Nucleus accumbens (tissue), 56 donors: ENCODE measurements at regions not wholly inside any gene's neighbourhood (a gene's known extent, or its start where the extent isn't known, plus 50 kb on each side); places are given as distances from the start of the nearest gene placed in this dataset.
"Not testable (repeated sequence)": the region's sequence is repeated elsewhere in the genome, so short reads cannot be mapped to it uniquely, and the experiment has no call there.

Experiments used
- DNase-seq, 56 donors: peaks; one replicate each; lab custom pipeline; 2025; lab: John Stamatoyannopoulos, UW

GRCh38 chr13:69109891-69110525 lies 997.6 kb upstream of the ATXN8OS start:
- DNase-seq = no peak

- no peak for DNase-seq
These were observed 999.1 kb upstream of the ATXN8OS start for GRCh38 chr13:69108486-69108885.

GRCh38 chr13:69107436-69107835 lies 1000.2 kb upstream of the ATXN8OS start:
- no peak for DNase-seq

- no peak for DNase-seq
These were observed 1005.8 kb upstream of the ATXN8OS start for GRCh38 chr13:69101841-69102240.

GRCh38 chr13:69094485-69094884 lies 1013.1 kb upstream of the ATXN8OS start:
- DNase-seq = no peak

- DNase-seq = no peak
These were observed 1014.9 kb upstream of the ATXN8OS start for GRCh38 chr13:69092615-69093322.

- no peak for DNase-seq
These were observed 1030.4 kb upstream of the ATXN8OS start for GRCh38 chr13:69077267-69077666.

GRCh38 chr13:69069554-69070133 lies 1038.0 kb upstream of the ATXN8OS start:
- DNase-seq = no peak

GRCh38 chr13:69050696-69051095 lies 1056.9 kb upstream of the ATXN8OS start:
- no peak for DNase-seq

GRCh38 chr13:69044629-69045028 lies 1063.0 kb upstream of the ATXN8OS start:
- DNase-seq = no peak

- DNase-seq = no peak
These were observed 1066.7 kb upstream of the ATXN8OS start for GRCh38 chr13:69040898-69041297.

- no peak for DNase-seq
These were observed 1071.9 kb upstream of the ATXN8OS start for GRCh38 chr13:69035771-69036170.

GRCh38 chr13:69028936-69029335 lies 1078.7 kb upstream of the ATXN8OS start:
- no peak for DNase-seq

GRCh38 chr13:69020120-69020519 lies 1087.5 kb upstream of the ATXN8OS start:
- no peak for DNase-seq

GRCh38 chr13:69018173-69018572 lies 1089.5 kb upstream of the ATXN8OS start:
- DNase-seq = not testable (repeated sequence)

- DNase-seq = no peak
These were observed 1096.8 kb upstream of the ATXN8OS start for GRCh38 chr13:69010789-69011188.

- DNase-seq = no peak
These were observed 1099.1 kb upstream of the ATXN8OS start for GRCh38 chr13:69008499-69008898.

GRCh38 chr13:68998056-68998455 lies 1109.6 kb upstream of the ATXN8OS start:
- no peak for DNase-seq

- no peak for DNase-seq
These were observed 1111.0 kb upstream of the ATXN8OS start for GRCh38 chr13:68996668-68997025.

GRCh38 chr13:68995972-68996667 lies 1111.5 kb upstream of the ATXN8OS start:
- DNase-seq = no peak

- no peak for DNase-seq
These were observed 1114.5 kb upstream of the ATXN8OS start for GRCh38 chr13:68993154-68993553.
